SK-N-SH (cell line): ENCODE measurements at regions not wholly inside any gene's neighbourhood (a gene's known extent, or its start where the extent isn't known, plus 50 kb on each side); places are given as distances from the start of the nearest gene placed in this dataset.

ENCODE experiments used
- ELF1 ChIP-seq: IDR thresholded peaks from 2 replicates; pipeline ENCODE4 v1.4.0; 2012
- MAX ChIP-seq: IDR thresholded peaks from 2 replicates; pipeline ENCODE4 v1.4.0; 2012; ENCODE audit warnings: low read depth
- MEF2A ChIP-seq: IDR thresholded peaks from 2 replicates; pipeline ENCODE4 v1.4.0; 2012; ENCODE audit warnings: low read depth, borderline replicate concordance
- POLR2AphosphoS5 ChIP-seq: IDR thresholded peaks from 2 replicates; pipeline ENCODE4 v1.6.1; 2012; ENCODE audit warnings: low read depth, low read length
- SIN3A ChIP-seq: IDR thresholded peaks from 2 replicates; pipeline ENCODE4 v1.6.1; 2012; ENCODE audit warnings: low read depth, mild to moderate bottlenecking, low read length, moderate library complexity, borderline replicate concordance
- TAF1 ChIP-seq: IDR thresholded peaks from 2 replicates; pipeline ENCODE4 v1.6.1; 2012; ENCODE audit warnings: low read depth, mild to moderate bottlenecking, low read length, moderate library complexity, borderline replicate concordance
- USF2 ChIP-seq: fragments of 150-350 bp; IDR thresholded peaks from 2 replicates; pipeline ENCODE4 v1.6.1; 2017; ENCODE audit warnings: antibody characterized with exemption, low read length, low read depth, borderline replicate concordance
- TF ChIP-seq, protein P1 (sequence below): fragments of 200-600 bp; sonication (generic); IDR thresholded peaks from 2 replicates; pipeline ENCODE4 v1.6.1; 2017; ENCODE audit warnings: antibody characterized with exemption, mild to moderate bottlenecking, moderate library complexity

DNA sequence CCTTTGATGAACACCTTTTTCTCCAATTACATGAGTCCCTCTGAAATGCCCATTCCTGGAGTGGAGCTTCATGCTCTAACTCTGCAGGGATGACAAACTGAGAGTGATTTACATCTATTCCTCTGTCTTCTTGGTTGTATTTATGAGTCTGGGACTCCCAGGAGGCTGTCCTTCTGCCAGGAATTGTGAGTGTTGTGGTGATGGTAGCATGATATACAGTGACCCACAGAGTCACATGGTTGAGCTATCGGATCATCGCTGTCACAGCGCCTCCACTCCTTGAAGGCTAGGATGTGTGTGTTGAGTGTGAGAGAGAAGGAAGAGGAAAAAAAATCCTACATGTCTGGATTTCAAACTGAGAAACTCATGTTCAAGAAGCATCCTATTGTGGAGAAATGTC lies 163.4 kb upstream of the CACNA1E start:
- no peak for TF ChIP-seq POLR2AphosphoS5
- TF ChIP-seq, protein P1, sequence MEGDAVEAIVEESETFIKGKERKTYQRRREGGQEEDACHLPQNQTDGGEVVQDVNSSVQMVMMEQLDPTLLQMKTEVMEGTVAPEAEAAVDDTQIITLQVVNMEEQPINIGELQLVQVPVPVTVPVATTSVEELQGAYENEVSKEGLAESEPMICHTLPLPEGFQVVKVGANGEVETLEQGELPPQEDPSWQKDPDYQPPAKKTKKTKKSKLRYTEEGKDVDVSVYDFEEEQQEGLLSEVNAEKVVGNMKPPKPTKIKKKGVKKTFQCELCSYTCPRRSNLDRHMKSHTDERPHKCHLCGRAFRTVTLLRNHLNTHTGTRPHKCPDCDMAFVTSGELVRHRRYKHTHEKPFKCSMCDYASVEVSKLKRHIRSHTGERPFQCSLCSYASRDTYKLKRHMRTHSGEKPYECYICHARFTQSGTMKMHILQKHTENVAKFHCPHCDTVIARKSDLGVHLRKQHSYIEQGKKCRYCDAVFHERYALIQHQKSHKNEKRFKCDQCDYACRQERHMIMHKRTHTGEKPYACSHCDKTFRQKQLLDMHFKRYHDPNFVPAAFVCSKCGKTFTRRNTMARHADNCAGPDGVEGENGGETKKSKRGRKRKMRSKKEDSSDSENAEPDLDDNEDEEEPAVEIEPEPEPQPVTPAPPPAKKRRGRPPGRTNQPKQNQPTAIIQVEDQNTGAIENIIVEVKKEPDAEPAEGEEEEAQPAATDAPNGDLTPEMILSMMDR: no peak
- TF ChIP-seq MAX: no peak
- TF ChIP-seq TAF1: no peak
- no peak for TF ChIP-seq SIN3A
- TF ChIP-seq ELF1: no peak
- TF ChIP-seq USF2: no peak
- TF ChIP-seq MEF2A: no peak
